ENCODE measurements at regions not wholly inside any gene's neighbourhood (a gene's known extent, or its start where the extent isn't known, plus 50 kb on each side); places are given as distances from the start of the nearest gene placed in this dataset.
A peak's percentile ranks its signal among the peaks of the same experiment; 100 is the strongest.

- no peak for FAIRE-seq
- DNase-seq (ENCODE audit: insufficient read length) = no peak
These were observed 94.9 kb downstream of the MEX3B start for GRCh38 chr15:81950841-81951414.

DNA sequence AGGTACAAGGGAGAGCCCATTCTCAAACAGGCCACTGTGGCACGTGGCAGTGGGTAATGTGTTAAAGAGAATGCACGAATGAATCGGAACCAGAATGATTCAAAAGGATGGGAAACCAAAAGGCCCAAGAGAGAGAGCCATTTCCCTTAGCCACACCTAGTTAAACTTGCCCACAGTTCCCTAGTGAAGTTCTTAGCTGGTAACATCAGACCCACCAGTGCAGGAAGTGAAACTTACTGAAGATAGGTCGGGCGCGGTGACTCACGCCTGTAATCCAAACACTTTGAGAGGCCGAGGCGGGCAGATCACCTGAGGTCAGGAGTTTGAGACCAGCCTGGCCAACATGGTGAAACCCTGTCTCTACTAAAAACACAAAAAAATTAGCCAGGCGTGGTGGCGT is 97.1 kb downstream of the MEX3B start:
- no peak for FAIRE-seq
- no peak for TF ChIP-seq POLR2A (IDR thresholded peaks at IDR 0.05; ENCODE audit: low read depth, low read length)
- no peak for TF ChIP-seq POLR2AphosphoS5 (IDR thresholded peaks at IDR 0.05; ENCODE audit: low read depth, low read length)
- no peak for TF ChIP-seq TAF1 (IDR thresholded peaks at IDR 0.05; ENCODE audit: borderline replicate concordance, low read depth, low read length)

More at GRCh38 chr15:81950841-81951414, 94.9 kb downstream of the MEX3B start:
- TF ChIP-seq POLR2A (IDR thresholded peaks at IDR 0.05; ENCODE audit: low read depth, low read length) (no peak), TAF1 (IDR thresholded peaks at IDR 0.05; ENCODE audit: borderline replicate concordance, low read depth, low read length) (no peak), POLR2AphosphoS5 (IDR thresholded peaks at IDR 0.05; ENCODE audit: low read depth, low read length) (no peak)

DNA sequence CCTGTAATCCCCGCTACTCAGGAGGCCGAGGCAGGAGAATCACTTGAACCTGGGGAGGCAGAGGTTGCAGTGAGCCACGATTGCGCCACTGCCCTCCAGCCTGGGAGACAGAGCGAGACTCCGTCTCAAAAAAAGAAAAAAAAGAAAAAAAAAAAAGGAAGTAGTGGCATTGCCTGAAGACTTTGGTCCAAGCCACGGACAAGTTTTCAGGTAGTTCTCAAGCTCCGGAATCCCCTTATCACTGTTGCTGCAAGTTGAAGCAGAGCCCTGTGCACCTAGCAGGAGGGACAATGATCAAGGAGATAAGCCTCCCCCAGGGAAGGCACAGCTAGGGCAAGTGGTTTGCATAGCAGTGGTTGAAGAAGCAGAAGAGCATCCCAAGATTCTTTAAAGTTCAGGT is 97.6 kb downstream of the MEX3B start:
- FAIRE-seq = no peak
- TF ChIP-seq POLR2AphosphoS5 (IDR thresholded peaks at IDR 0.05; ENCODE audit: low read depth, low read length) (no peak), POLR2A (IDR thresholded peaks at IDR 0.05; ENCODE audit: low read depth, low read length) (no peak), TAF1 (IDR thresholded peaks at IDR 0.05; ENCODE audit: borderline replicate concordance, low read depth, low read length) (no peak)
- DNase-seq (ENCODE audit: insufficient read length) = no peak

More for the DNA sequence above, 97.1 kb downstream of the MEX3B start:
- no peak for DNase-seq (ENCODE audit: insufficient read length)

DNA sequence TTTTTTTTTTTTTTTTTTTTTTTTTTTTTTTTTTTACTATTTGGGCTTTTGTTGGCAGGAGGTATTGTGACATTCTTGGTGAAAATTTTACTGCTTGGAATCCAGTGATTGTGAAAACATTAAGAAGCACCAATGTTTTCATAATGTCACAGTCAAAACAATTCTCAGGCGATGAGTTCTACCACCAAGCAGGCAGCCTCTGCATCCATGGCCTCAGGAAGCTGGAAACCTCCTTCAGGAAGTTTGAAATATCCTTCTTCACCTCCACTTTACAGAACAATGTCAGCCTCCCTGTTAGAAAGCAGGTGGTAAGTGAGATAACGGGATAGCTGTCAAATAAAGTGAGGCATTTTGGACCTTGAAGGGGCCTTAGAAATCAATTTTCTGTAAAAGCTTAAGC is 98.3 kb downstream of the MEX3B start:
- no peak for TF ChIP-seq POLR2A (IDR thresholded peaks at IDR 0.05; ENCODE audit: low read depth, low read length)
- no peak for DNase-seq (ENCODE audit: insufficient read length)
- no peak for FAIRE-seq

GRCh38 chr15:81945014-81945615 is 100.7 kb downstream of the MEX3B start:
- no peak for FAIRE-seq
- TF ChIP-seq TAF1 (IDR thresholded peaks at IDR 0.05; ENCODE audit: borderline replicate concordance, low read depth, low read length) = no peak
- TF ChIP-seq POLR2A (IDR thresholded peaks at IDR 0.05; ENCODE audit: low read depth, low read length) = no peak
- no peak for TF ChIP-seq POLR2AphosphoS5 (IDR thresholded peaks at IDR 0.05; ENCODE audit: low read depth, low read length)
- no peak for DNase-seq (ENCODE audit: insufficient read length)

- DNase-seq (ENCODE audit: insufficient read length) (no peak), FAIRE-seq (no peak)
- TF ChIP-seq TAF1 (IDR thresholded peaks at IDR 0.05; ENCODE audit: borderline replicate concordance, low read depth, low read length) (no peak), POLR2AphosphoS5 (IDR thresholded peaks at IDR 0.05; ENCODE audit: low read depth, low read length) (no peak), POLR2A (IDR thresholded peaks at IDR 0.05; ENCODE audit: low read depth, low read length) (no peak)
These were observed 103.1 kb downstream of the MEX3B start for GRCh38 chr15:81942655-81943195.

DNA sequence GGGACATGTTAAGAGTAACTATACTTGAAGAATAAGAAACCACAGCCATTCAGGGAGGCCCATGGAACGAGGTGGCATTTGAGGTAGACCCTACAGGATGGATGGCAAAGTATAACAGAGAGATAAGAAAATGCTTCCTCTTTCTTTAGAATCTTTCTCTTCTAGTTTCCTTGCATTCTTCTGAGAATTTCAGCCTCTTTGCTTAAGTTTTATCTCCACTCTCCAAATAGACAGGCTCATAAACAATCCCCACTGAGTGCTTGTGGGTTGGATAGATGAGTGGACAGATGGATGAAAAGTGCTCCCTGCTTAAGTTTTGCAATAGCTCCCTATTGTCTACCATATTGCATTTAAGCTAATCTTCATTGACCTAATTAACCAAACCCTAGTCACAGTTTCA is 103.7 kb downstream of the MEX3B start:
- DNase-seq (ENCODE audit: insufficient read length) = no peak
- no peak for FAIRE-seq
- no peak for TF ChIP-seq TAF1 (IDR thresholded peaks at IDR 0.05; ENCODE audit: borderline replicate concordance, low read depth, low read length)

GRCh38 chr15:81941479-81941878 is 104.3 kb downstream of the MEX3B start:
- FAIRE-seq (no peak), DNase-seq (ENCODE audit: insufficient read length) (no peak)
- TF ChIP-seq TAF1 (IDR thresholded peaks at IDR 0.05; ENCODE audit: borderline replicate concordance, low read depth, low read length) (no peak), POLR2AphosphoS5 (IDR thresholded peaks at IDR 0.05; ENCODE audit: low read depth, low read length) (no peak), POLR2A (IDR thresholded peaks at IDR 0.05; ENCODE audit: low read depth, low read length) (no peak)

DNA sequence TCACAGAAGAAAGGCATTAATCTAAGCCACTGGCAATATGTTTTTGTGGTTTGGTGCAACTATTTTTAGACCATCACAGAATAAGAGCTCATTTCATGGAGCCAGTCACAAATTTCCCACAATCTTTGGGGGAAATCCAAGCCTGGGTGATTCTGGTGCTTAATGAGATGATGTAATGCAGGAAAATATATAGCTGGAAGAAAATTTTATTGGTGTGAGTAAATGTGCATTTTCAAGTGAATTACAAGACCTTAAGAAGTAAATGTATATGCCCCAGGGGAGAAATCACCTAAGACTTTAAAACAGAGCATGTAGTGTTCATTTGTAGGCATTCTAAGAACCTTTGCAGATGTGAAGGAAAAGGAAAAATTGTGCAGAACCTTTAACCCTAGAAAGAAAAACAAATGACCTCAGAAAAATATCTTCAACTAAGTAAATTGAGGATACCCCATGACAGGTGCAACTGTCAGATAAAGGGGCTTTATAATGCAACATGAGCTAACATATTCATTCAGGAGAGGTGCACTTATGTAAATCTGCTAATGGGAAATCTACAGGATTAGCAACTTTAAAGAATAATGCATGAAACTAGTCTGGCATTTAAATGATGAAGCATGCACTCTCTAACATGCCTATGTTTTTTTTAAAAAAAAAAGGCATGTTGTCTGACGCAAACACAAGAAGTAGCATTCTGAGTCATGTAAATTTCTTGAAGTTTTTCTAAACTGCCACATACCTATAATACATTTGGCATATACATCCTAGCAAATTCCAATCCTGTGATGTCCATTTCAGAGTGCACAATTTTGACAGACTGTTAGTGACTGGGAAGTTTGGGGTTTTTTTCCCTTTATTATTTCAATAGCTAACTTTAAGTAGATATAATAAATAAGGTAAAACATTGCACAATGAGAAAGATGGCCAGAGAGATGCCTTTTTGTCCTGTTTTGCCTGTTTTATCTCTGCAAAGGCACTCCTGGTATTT is 105.1 kb downstream of the MEX3B start:
- no peak for TF ChIP-seq TAF1 (IDR thresholded peaks at IDR 0.05; ENCODE audit: borderline replicate concordance, low read depth, low read length)
- no peak for TF ChIP-seq POLR2AphosphoS5 (IDR thresholded peaks at IDR 0.05; ENCODE audit: low read depth, low read length)
- no peak for TF ChIP-seq POLR2A (IDR thresholded peaks at IDR 0.05; ENCODE audit: low read depth, low read length)
- no peak for FAIRE-seq
- no peak for DNase-seq (ENCODE audit: insufficient read length)

DNA sequence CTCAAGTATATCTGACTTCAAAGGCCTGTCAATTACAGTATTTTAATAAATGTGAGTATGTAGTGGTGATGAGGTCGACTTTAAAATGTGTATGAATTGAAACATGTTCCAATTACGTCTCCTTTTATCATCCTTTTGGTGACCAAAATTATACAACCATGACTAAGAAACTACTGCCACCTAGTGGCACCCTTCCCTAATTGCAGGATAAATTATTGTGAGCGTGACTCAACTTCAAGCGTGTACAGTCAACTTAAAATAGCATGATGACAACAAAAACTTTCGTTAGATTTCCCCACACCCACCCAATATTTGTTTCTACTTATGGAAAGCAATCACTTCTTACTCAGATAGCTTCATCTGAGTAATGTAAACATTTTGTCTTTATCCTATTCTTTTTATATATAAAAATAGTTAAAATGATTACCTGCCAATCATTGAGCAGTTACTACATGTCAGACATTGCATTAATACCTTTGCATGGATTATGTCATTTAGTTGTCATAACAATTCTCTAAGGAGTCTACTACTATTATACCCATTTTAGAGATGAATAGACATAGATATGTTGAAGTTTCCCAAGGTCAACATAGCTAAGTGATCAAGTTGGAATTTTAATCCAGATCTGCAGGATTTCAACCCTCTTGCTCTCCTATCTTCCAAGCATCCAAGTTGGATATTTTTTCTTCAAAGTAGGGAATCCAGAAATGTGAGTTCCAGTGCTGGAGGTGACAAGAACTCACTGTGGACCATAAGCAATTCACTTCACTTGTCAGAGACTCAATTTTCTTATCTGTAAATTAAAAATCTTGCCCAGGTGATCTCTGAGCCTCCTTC is 106.0 kb downstream of the MEX3B start:
- TF ChIP-seq POLR2AphosphoS5 (IDR thresholded peaks at IDR 0.05; ENCODE audit: low read depth, low read length) (no peak), POLR2A (IDR thresholded peaks at IDR 0.05; ENCODE audit: low read depth, low read length) (no peak), TAF1 (IDR thresholded peaks at IDR 0.05; ENCODE audit: borderline replicate concordance, low read depth, low read length) (no peak)
- DNase-seq (ENCODE audit: insufficient read length) = peak; percentile 8
- peak; percentile 77 for FAIRE-seq

- DNase-seq (ENCODE audit: insufficient read length) (no peak), FAIRE-seq (no peak)
- no peak for TF ChIP-seq POLR2A (IDR thresholded peaks at IDR 0.05; ENCODE audit: low read depth, low read length)
- TF ChIP-seq TAF1 (IDR thresholded peaks at IDR 0.05; ENCODE audit: borderline replicate concordance, low read depth, low read length) = no peak
- no peak for TF ChIP-seq POLR2AphosphoS5 (IDR thresholded peaks at IDR 0.05; ENCODE audit: low read depth, low read length)
These were observed 108.6 kb downstream of the MEX3B start for GRCh38 chr15:81937189-81937588.
